HFFc6 (cell line): ENCODE measurements at regions not wholly inside any gene's neighbourhood (a gene's known extent, or its start where the extent isn't known, plus 50 kb on each side); places are given as distances from the start of the nearest gene placed in this dataset.

Source experiments
- DNase-seq: peaks from one replicate; pipeline ENCODE4 v3.0.0-alpha.2; 2018
- H3K27ac Mint-ChIP-seq: 2 replicates; pipeline ENCODE4 v1.8.0; 2020; ENCODE audit warnings: mild to moderate bottlenecking, mixed read lengths
- H3K27me3 Mint-ChIP-seq: 2 replicates; pipeline ENCODE4 v1.8.0; 2021; ENCODE audit warnings: mild to moderate bottlenecking, moderate library complexity, mixed read lengths; ENCODE audit not compliant: insufficient read depth
- H3K36me3 Mint-ChIP-seq: 2 replicates; pipeline ENCODE4 v1.8.0; 2021; ENCODE audit warnings: low read depth, mixed read lengths
- H3K4me1 Mint-ChIP-seq: 2 replicates; pipeline ENCODE4 v1.8.0; 2020; ENCODE audit warnings: low read depth, mixed read lengths
- H3K4me3 Mint-ChIP-seq: 2 replicates; pipeline ENCODE4 v1.8.0; 2020; ENCODE audit warnings: mild to moderate bottlenecking, moderate library complexity, mixed read lengths
- H3K9me3 Mint-ChIP-seq: 2 replicates; pipeline ENCODE4 v1.8.0; 2020; ENCODE audit warnings: mild to moderate bottlenecking, mixed read lengths
- TF ChIP-seq, protein P1 (sequence below): fragments of 200-600 bp; sonication (generic); IDR thresholded peaks from 2 replicates; pipeline ENCODE4 v1.5.0; 2021; ENCODE audit warnings: antibody characterized with exemption, mild to moderate bottlenecking

DNA sequence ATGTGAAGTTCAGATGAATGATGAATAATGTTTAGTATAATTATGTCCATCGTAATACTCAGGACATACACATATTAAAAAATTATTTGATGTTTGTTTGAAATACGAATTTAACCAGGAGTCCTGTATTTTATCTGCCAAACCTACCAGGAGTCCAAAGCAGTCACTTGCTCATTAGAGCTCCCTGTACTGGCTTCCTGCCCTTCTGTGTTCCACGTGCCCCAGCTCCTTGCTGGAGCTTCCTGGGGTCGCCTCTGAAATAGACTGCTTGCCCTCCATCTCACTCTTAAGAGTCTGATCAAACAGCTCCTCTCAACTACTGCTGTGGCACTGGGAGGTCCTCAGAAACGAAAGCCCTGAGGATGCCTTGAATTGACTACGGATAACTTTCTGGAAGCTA is 87.3 kb upstream of the DHRS4 start:
- DNase-seq = no peak
- Mint-ChIP-seq H3K27me3 (peaks cover 10% of the 10 kb centered on the region), H3K27ac (no peak overlapping the region), H3K9me3 (no peaks in the 10 kb centered on the region), H3K4me1 (no peaks in the 10 kb centered on the region), H3K4me3 (no peak overlapping the region), H3K36me3 (no peaks in the 10 kb centered on the region)
- TF ChIP-seq, protein P1, sequence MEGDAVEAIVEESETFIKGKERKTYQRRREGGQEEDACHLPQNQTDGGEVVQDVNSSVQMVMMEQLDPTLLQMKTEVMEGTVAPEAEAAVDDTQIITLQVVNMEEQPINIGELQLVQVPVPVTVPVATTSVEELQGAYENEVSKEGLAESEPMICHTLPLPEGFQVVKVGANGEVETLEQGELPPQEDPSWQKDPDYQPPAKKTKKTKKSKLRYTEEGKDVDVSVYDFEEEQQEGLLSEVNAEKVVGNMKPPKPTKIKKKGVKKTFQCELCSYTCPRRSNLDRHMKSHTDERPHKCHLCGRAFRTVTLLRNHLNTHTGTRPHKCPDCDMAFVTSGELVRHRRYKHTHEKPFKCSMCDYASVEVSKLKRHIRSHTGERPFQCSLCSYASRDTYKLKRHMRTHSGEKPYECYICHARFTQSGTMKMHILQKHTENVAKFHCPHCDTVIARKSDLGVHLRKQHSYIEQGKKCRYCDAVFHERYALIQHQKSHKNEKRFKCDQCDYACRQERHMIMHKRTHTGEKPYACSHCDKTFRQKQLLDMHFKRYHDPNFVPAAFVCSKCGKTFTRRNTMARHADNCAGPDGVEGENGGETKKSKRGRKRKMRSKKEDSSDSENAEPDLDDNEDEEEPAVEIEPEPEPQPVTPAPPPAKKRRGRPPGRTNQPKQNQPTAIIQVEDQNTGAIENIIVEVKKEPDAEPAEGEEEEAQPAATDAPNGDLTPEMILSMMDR = no peak

DNA sequence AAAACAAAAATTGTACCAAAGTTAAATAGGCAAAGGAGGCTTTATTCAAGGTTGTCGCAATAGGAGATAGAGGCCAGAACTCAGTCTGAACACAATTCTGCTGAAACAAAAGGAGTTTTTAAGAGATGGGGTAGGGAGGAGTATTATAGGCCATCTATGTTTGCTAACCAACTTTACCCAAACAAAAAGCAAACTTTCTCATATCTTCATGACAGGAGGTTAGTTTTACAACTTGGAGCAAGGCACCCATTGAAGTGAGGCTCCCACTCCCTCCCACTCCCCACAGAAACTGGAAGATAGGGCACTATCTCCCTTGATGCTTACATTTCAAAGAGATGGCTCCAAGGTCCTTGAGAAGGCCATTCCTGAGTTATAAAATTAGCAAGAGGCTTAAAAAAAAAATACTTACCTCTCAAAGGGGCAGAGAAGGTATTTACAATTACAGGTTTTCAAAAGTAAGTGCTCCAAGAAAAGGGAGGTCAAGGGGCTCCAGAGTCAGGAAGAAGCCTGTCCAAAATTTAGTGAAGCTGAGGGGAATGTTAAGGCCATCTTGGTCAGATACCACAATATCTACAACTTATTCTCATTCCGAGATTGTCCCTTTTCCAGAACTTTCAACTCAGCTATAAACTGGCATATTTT is 84.4 kb upstream of the DHRS4 start:
- H3K4me3 Mint-ChIP-seq = no peak overlapping the region
- TF ChIP-seq, protein P1 = no peak
- no peak for DNase-seq
- H3K27ac Mint-ChIP-seq = no peak overlapping the region
- no peaks in the 10 kb centered on the region for H3K36me3 Mint-ChIP-seq
- H3K27me3 Mint-ChIP-seq = peaks cover 16% of the 10 kb centered on the region
- H3K4me1 Mint-ChIP-seq = no peaks in the 10 kb centered on the region
- no peaks in the 10 kb centered on the region for H3K9me3 Mint-ChIP-seq

DNA sequence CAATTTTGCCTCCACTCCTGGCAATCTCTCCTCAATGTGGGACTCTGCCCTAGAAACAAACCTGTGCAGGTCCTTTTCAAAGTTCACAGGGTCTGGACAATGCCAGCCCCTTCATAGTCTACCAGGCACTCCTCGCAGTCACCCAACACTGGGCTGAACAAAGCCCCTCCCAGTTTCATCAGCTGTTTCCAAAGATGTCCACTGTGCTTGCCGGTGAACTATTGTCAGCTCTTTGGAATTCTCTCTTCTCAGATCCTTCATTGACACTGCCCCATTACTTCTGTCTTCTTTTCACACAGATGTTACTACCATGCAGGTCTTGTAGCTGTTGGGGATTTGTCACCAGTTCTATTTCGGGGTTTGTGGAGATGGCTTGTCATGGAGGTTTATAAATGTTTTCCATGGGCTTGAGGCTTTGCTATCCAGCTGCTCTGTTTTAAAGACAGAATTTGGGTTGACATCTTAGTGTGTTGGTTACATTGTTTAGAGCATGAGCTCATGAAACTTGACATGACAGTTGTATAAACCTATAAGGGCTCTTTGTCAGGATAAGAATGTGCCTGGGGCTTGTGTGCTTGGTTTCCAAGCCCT is 77.3 kb upstream of the DHRS4 start:
- H3K4me3 Mint-ChIP-seq = no peak overlapping the region
- TF ChIP-seq, protein P1 = no peak
- no peaks in the 10 kb centered on the region for H3K9me3 Mint-ChIP-seq
- no peak for DNase-seq
- no peaks in the 10 kb centered on the region for H3K4me1 Mint-ChIP-seq
- peaks cover 25% of the 10 kb centered on the region for H3K27me3 Mint-ChIP-seq
- no peaks in the 10 kb centered on the region for H3K36me3 Mint-ChIP-seq
- H3K27ac Mint-ChIP-seq = no peak overlapping the region

DNA sequence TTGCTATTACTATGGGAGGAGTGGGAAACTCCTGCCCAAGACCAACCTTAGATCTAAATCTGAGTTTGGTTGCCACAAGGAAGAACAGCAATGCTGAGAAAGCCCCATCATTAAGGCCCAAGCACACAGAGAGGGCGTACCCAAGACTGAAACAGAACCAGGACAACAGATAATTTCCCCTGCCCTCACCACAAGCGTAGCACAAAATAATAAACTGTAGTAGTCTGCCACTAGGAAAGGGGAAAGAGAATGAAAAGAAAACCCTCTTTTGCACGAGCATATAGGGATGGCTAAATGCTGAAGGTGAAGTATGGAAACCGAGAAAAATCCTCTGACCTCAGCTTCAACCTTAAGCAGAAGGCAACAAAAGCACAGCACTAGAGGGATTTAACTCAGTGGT is 76.5 kb upstream of the DHRS4 start:
- H3K27ac Mint-ChIP-seq = no peak overlapping the region
- H3K36me3 Mint-ChIP-seq = no peaks in the 10 kb centered on the region
- TF ChIP-seq, protein P1 = no peak
- peaks cover 23% of the 10 kb centered on the region for H3K27me3 Mint-ChIP-seq
- DNase-seq = no peak
- no peaks in the 10 kb centered on the region for H3K4me1 Mint-ChIP-seq
- no peaks in the 10 kb centered on the region for H3K9me3 Mint-ChIP-seq
- H3K4me3 Mint-ChIP-seq = no peak overlapping the region

DNA sequence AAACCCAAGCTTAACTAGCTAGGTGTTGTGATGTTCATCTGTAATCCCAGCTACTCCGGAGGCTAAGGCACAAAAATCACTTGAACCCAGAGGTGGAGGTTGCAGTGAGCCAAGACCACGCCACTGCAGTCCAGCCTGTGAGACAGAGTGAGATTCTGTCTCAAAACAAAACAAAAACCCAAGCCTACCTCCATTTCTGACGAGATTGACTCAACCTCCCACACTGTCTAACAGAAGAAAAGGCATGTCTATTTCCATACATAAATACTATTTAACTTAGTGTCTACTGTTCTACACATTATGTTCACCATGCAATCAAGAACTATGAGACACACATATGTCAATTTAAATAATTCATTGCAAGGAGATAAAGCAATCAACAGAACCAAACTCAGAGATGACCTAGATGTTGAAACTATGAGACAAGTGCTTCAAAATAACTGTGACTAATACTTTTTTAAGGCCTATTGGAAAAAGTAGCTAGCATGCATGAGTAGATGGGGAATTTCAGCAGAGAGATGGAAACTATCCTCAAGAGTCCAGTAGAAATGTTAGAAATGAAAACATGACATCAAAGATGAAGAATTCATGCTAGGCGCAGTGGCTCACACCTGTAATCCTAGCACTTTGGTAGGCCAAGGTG is 75.9 kb upstream of the DHRS4 start:
- H3K4me1 Mint-ChIP-seq = no peaks in the 10 kb centered on the region
- peaks cover 22% of the 10 kb centered on the region for H3K27me3 Mint-ChIP-seq
- TF ChIP-seq, protein P1 = no peak
- H3K36me3 Mint-ChIP-seq = no peaks in the 10 kb centered on the region
- H3K27ac Mint-ChIP-seq = no peak overlapping the region
- H3K9me3 Mint-ChIP-seq = no peaks in the 10 kb centered on the region
- H3K4me3 Mint-ChIP-seq = no peak overlapping the region
- DNase-seq = no peak
